ENCODE measurements at regions not wholly inside any gene's neighbourhood (a gene's known extent, or its start where the extent isn't known, plus 50 kb on each side); places are given as distances from the start of the nearest gene placed in this dataset.

DNA sequence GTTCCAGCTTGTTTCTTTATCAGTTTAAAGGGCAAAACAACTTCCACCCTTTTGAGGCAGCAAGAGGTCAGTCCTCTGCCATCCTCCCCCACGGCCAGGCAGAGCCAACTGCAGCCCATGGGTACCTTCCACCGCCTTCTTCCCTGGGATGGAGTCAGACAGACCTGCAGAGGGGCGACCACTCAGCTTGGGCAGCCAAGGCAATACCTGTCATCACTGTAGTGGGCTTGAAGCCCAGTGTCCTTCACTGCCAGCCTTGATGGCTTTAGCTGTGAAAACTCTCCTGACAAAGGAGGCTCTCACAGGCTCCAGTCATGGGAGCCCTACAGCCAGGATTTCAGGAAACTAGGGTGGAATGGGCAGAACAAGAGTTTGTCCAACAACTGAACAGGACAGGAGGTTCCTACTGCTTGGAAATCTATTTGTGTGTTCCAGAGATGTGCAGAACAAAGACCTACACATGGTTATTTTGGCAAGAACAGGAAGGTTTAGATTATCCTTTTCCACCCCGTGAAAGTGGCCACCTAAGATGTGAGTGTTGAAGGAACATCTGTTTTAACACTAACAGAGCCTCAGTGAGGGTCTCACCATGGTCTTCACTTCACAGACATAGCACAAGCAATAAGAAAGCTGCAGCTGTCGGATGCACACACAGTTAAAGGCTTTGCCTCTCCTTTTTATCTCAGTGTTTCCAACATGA lies 93.9 kb upstream of the RMDN2 start:
- ChIA-PET CTCF (interaction anchor here (1.0 to 2.2 kb wide), 5 partner anchors 46 to 435 kb away, joined by 4 to 10 read pairs (median 7); no protein-coding TSS in a partner anchor), POLR2A (no interaction called here)

GRCh38 chr2:37832590-37833197 lies 92.4 kb upstream of the RMDN2 start:
- ChIA-PET CTCF (interaction anchor here (0.5 to 2.7 kb wide), 21 partner anchors 8 to 529 kb away, joined by 3 to 13 read pairs (median 4); no protein-coding TSS in a partner anchor), POLR2A (no interaction called here)

DNA sequence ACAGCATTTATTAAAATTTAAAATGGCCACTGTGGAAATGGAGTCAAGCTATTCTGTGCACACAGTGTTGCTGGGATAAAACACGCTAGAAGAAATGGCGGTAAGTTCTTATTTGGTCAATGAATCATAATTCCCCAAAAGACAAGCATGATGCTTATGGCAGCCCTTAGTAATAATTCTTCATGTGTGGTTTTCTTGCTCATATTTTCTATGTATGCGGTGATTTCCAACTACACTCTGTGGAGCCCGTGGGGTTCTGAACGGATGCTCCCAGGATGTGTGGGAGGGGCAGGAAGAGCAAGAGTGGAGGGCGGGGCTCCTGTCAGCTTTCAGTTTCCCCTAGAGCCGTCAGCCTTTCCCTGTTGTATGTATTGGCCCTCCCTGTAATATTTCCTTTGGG lies 91.7 kb upstream of the RMDN2 start:
- CTCF ChIA-PET = interaction anchor here (0.7 to 2.7 kb wide), 17 partner anchors 16 to 438 kb away, joined by 3 to 13 read pairs (median 4); no protein-coding TSS in a partner anchor
- POLR2A ChIA-PET = no interaction called here

- POLR2A ChIA-PET = no interaction called here
- CTCF ChIA-PET = interaction anchor here (1.1 to 1.4 kb wide), 2 partner anchors 41 to 420 kb away, joined by 3 to 8 read pairs; no protein-coding TSS in a partner anchor
Observed at GRCh38 chr2:37836270-37836669, 88.8 kb upstream of the RMDN2 start.

DNA sequence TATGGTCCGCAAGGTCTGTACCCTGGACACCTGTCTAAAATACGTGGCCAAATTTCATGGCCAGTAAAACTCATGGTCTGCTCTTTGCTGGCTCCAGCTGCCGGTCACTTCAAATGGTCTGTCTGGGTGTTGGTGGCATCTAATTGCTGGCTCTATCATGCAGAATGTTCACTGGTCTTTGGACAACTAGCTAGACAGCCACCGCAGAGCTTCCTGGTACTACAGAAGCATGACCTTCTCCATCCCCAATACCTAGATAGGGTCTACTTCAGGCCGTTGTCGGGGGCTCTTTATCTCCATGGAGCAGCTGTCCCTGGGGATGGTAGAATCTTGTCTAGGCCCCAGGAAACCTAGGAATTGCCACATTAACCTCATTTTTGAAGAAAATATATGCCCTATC lies 88.4 kb upstream of the RMDN2 start:
- CTCF ChIA-PET = interaction anchor here (1.1 to 1.4 kb wide), 2 partner anchors 41 to 421 kb away, joined by 3 to 8 read pairs; no protein-coding TSS in a partner anchor

DNA sequence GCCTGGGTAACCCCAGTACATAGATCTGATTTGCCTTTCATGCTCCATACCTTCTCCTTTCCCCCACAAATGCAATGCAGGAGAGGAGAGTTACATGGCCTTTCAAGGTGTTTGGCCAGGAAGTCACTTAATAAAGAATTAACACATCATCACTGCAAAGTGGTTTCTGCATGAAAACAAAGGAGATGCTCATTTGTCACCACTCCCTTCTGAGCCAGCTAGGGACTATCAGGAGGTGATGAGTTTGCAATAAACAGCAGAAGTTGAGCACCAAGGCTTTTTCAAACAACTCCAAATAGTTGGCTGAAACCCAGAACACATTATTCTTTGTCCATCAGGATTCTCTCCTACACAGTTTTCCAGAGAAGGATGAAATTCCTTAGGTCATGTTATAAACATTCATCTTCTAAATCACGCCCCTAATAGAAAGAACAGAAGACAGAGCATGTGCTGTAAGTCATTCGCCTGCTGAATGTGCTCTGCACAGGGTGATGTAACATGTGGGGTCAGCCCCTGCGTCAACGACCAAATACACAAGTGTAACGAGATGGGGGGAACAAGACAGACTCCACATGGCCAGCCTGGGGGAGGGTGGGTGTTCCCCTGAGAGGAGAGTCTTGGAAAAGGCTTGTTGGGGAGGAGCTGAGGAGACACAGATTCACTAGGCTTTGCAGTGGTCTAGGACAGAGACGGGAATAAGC lies 87.3 kb upstream of the RMDN2 start:
- CTCF ChIA-PET = interaction anchor here (0.8 to 1.9 kb wide), 2 partner anchors 40 to 162 kb away, joined by 3 to 10 read pairs; no protein-coding TSS in a partner anchor
- POLR2A ChIA-PET = interaction anchor here (0.6 kb wide), 1 partner anchor 157 kb away, joined by 4 read pairs; no protein-coding TSS in a partner anchor

More for the DNA sequence above, 88.4 kb upstream of the RMDN2 start:
- POLR2A ChIA-PET = interaction anchor here (0.6 kb wide), 1 partner anchor 156 kb away, joined by 4 read pairs; no protein-coding TSS in a partner anchor

DNA sequence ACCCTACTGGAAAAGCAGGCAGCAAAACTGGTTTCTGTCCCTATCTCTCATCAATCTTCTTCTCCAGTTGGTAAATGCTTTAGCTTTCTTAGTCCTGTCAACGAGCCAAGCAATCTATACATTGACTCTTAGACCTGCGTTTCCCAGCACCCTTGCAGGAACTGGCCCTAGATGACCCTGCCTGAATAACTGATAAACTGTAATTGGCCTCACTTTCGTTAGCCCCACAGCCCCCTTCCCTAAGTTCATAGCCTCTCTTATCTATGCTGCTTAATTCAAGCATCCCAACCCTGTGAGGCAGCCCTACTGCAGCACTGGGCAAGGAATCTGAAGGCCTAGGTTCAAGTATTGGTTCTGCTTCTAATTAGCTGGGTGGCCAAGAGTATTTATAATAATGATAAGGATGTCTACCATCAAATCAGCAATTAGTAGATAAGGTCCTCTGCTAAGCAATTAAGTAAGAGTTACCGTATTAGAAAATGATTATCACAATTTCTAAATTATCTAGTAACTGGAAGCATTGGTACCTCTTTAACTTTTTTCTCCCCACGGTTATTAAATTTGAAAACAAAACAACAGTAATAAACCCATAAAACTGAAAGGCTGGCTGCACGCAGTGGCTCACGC lies 86.4 kb upstream of the RMDN2 start:
- ChIA-PET POLR2A (no interaction called here), CTCF (interaction anchor here (0.8 to 1.9 kb wide), 2 partner anchors 39 to 163 kb away, joined by 3 to 10 read pairs; no protein-coding TSS in a partner anchor)

GRCh38 chr2:37839991-37840390 lies 85.1 kb upstream of the RMDN2 start:
- ChIA-PET POLR2A (no interaction called here), CTCF (interaction anchor here (1.5 to 1.6 kb wide), 2 partner anchors 426 to 444 kb away, joined by 4 to 5 read pairs; no protein-coding TSS in a partner anchor)

DNA sequence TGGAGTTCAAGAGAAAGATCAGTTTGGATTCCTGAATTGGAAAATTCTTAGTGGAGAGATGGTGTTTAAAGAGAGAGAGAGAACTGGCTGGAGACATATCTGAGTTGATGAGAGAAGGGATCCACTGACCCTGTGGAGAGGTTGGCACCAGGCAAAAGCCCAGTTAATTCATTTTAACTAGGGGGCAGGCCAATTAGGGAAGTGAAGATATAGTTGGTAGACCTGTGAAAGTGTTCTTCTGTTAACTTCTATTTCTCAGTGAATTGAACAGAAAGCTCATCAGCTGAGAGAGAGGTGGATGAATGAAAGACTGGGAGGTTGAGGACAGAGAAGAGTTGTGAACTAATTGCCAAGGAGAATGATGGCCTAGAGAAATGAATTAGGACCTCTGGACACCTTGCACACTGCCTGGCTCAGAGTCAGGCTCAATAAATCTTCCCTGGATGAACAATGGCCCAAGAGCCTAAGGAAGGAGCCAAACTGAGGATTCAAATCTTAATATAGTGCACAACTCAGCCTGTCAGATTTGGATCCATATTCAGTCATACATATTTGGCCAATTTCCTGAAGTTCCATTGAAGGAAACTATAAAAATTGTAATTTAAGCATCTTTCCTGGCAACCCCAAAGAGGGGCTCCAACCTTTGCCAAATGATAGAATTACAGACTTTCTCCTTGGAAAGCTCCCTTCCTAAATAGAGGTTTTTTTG lies 82.2 kb upstream of the RMDN2 start:
- ChIA-PET POLR2A (no interaction called here), CTCF (interaction anchor here (0.6 kb wide), 1 partner anchor 234 kb away, joined by 3 read pairs; no protein-coding TSS in a partner anchor)

GRCh38 chr2:37843556-37843955 lies 81.5 kb upstream of the RMDN2 start:
- POLR2A ChIA-PET = interaction anchor here (0.6 kb wide), 1 partner anchor 51 kb away, joined by 4 read pairs; no protein-coding TSS in a partner anchor
- CTCF ChIA-PET = no interaction called here

DNA sequence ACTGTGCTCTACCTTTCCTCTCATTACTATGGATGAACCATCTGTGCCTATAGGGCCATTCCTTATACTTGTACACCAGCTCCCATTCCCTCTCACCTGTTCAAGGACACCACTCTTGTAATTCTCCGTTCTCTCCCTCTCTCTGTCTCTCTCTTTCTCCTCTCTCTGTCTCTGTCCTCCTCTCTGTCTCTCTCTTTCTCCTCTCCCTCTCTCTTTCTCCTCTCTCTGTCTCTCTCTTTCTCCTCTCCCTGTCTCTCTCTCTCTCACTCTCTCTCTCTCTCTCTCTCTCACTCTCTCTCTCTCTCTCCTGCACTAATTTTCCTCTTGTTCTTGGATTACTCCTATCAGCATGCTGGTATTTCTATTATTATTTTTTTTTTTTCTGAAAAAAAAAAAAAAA lies 78.9 kb upstream of the RMDN2 start:
- ChIA-PET CTCF (no interaction called here), POLR2A (no interaction called here)

GRCh38 chr2:37847792-37848191 lies 77.3 kb upstream of the RMDN2 start:
- CTCF ChIA-PET = interaction anchor here (0.7 kb wide), 1 partner anchor 64 kb away, joined by 3 read pairs; no protein-coding TSS in a partner anchor
- POLR2A ChIA-PET = no interaction called here

- ChIA-PET CTCF (interaction anchor here (0.7 kb wide), 1 partner anchor 65 kb away, joined by 3 read pairs; no protein-coding TSS in a partner anchor), POLR2A (no interaction called here)
Observed at GRCh38 chr2:37848451-37848850, 76.6 kb upstream of the RMDN2 start.

- ChIA-PET CTCF (interaction anchor here (0.9 to 1.1 kb wide), 2 partner anchors 17 to 454 kb away, joined by 3 read pairs; no protein-coding TSS in a partner anchor), POLR2A (no interaction called here)
Observed at GRCh38 chr2:37849911-37850310, 75.2 kb upstream of the RMDN2 start.

GRCh38 chr2:37851428-37851827 lies 73.7 kb upstream of the RMDN2 start:
- CTCF ChIA-PET = interaction anchor here (1.2 to 1.3 kb wide), 2 partner anchors 21 to 26 kb away, joined by 3 to 4 read pairs; no protein-coding TSS in a partner anchor

DNA sequence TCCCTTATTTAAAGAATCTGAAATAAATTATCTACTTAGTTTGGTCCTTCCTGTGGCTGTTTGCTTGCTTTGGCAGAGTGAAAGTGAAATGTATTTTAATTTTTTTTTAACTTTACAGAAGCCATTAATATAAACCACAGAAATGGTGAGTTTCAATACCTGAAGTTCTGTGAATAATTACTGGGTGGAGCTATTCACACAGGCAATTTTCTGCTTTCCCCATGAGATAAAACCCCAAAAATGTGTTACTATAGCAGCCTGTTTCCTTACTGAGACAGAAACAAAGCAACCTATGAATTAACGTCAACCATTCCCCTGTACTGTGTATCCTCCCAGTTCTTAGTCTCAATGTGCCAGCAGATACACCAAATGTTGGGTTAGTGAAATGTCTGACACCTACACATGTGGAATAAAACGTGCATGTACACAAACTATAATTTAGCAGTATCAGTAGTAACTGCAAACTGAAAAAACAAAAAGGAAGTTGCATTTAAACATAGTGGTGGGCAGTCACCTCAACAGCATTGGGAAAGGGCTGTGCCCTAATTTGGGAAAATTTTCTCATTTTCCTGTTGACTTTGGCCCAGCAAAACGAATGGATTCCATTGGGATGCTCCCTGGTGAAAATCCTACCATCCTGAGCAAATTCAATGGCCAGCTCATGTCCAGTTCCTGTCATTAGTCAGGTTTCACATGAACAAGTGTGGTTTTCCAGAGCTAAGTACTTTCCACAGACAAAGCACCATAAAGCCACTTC lies 73.1 kb upstream of the RMDN2 start:
- ChIA-PET POLR2A (no interaction called here), CTCF (interaction anchor here (1.2 to 1.3 kb wide), 2 partner anchors 20 to 25 kb away, joined by 3 to 4 read pairs; no protein-coding TSS in a partner anchor)

More at GRCh38 chr2:37851428-37851827, 73.7 kb upstream of the RMDN2 start:
- POLR2A ChIA-PET = no interaction called here

DNA sequence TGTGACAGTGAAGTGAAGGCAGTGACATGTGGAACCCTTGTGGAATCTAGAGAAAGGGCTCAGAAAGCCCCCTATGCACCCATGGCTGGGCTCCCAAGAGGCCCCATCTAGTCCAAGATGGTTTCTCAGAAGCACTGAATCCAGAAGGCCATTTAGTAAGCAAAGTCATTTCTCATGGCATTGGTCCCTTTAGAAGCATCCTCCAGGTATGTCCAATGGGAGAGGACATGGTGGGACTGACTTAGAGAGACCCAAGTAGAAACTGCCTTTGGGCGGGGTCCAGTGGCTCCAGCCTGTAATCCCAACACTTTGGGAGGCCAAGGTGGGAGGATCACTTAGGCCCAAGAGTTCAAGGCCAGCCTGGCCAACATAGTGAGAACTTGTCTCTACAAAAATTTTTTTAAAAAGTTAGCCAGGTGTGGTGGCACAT lies 72.5 kb upstream of the RMDN2 start:
- CTCF ChIA-PET = no interaction called here
- POLR2A ChIA-PET = interaction anchor here (0.6 kb wide), 1 partner anchor 23 kb away, joined by 3 read pairs; no protein-coding TSS in a partner anchor
